ENCODE measurements at regions not wholly inside any gene's neighbourhood (a gene's known extent, or its start where the extent isn't known, plus 50 kb on each side); places are given as distances from the start of the nearest gene placed in this dataset.
A peak's percentile ranks its signal among the peaks of the same experiment; 100 is the strongest.

DNA sequence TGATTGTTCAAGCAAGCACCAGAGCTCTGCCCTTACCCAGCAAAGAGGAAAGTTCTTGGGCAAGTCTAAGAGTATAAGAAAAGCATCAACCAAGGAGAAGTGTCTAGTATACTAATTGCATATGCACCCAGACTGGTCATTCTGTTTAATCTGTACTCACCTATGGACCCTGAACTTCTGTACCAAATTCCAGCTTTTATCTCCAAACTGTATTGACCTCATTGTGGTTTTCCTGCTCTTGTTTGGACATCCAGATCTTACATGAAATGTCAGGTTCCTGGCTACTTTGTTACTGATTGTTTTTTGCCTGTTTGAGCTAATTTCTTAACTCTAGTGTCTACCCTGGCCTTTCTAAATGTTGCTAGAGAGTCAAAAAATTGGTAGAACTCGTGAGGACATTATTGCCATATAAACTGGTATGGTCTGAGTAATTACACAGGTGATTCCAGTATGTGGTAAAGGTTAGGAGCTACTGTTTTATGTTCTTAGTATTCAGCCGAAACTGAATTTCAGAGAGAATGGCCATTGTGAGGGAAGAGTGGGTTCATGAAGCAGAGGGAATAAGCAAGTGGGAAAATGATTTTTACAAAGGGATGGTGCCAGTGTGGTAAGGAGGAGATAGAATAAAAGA is 146.3 kb downstream of the HNMT start:
- no peak overlapping the region for H3K4me3 ChIP-seq (ENCODE audit: low read depth, low read length)
- FAIRE-seq (no peak), DNase-seq (ENCODE audit: low read depth) (no peak)
- no peaks in the 10 kb centered on the region for H3K27me3 ChIP-seq (ENCODE audit: control insufficient read depth, insufficient read depth, low read length)
- H3K36me3 ChIP-seq (ENCODE audit: control insufficient read depth, insufficient read depth, low read length): no peaks in the 10 kb centered on the region
- TF ChIP-seq, protein P1, sequence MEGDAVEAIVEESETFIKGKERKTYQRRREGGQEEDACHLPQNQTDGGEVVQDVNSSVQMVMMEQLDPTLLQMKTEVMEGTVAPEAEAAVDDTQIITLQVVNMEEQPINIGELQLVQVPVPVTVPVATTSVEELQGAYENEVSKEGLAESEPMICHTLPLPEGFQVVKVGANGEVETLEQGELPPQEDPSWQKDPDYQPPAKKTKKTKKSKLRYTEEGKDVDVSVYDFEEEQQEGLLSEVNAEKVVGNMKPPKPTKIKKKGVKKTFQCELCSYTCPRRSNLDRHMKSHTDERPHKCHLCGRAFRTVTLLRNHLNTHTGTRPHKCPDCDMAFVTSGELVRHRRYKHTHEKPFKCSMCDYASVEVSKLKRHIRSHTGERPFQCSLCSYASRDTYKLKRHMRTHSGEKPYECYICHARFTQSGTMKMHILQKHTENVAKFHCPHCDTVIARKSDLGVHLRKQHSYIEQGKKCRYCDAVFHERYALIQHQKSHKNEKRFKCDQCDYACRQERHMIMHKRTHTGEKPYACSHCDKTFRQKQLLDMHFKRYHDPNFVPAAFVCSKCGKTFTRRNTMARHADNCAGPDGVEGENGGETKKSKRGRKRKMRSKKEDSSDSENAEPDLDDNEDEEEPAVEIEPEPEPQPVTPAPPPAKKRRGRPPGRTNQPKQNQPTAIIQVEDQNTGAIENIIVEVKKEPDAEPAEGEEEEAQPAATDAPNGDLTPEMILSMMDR (IDR thresholded peaks at IDR 0.05; ENCODE audit: insufficient read depth, low read length, severe bottlenecking): no peak

DNA sequence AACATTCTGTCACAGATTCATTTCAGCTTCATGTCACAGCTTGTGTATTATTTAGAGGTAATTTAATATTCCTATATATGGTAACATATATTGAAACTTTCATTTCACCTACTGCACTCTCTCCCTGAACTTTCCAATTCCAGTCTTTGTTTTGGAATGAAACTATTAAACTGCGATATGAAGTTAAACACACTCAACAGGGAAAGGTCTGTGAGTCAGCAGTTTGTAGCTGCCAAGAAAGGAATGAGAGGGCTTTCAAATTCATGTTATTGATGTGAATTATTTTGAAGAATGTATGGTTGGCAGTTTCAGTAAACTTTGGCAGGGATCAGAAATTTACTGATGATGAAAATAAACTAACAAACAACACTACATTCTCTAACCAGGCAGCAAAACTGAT is 148.3 kb downstream of the HNMT start:
- TF ChIP-seq, protein P1 (IDR thresholded peaks at IDR 0.05; ENCODE audit: insufficient read depth, low read length, severe bottlenecking): no peak
- H3K4me3 ChIP-seq (ENCODE audit: low read depth, low read length): no peak overlapping the region
- FAIRE-seq (no peak), DNase-seq (ENCODE audit: low read depth) (peak; percentile 61)
- H3K27me3 ChIP-seq (ENCODE audit: control insufficient read depth, insufficient read depth, low read length): no peaks in the 10 kb centered on the region
- no peaks in the 10 kb centered on the region for H3K36me3 ChIP-seq (ENCODE audit: control insufficient read depth, insufficient read depth, low read length)

DNA sequence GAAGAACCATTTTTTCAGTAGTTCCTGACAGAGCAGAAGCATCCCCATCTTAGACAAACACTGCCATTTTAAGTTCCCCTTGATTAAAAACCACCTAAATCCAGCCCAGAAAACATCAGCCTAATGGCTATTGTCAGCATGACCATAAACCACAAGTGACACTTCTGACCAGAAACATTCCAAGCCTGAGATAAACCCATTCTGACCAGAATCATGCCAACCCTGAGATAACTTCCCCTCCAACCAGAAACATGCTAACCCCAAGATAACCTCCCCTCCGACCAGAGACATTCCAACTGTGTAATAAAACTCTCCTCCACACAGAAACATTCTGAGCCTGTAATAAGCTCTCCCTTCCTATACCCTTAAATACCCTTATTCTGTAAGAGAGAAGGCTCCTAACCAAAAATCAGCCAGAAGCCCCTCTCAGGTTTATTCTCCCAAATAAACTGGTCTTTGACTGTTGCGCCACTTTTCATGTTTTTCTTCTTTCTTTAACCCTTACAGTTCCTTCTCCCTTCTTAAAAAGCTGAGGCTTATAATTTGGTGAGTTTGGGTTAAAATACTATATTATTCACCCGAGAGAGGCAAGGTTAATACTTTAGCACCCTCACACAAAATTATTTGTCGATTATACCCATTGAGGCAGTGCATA is 149.7 kb downstream of the HNMT start:
- Histone ChIP-seq H3K27me3 (ENCODE audit: control insufficient read depth, insufficient read depth, low read length) (no peaks in the 10 kb centered on the region), H3K4me3 (ENCODE audit: low read depth, low read length) (no peak overlapping the region), H3K36me3 (ENCODE audit: control insufficient read depth, insufficient read depth, low read length) (no peaks in the 10 kb centered on the region)
- DNase-seq (ENCODE audit: low read depth) (no peak), FAIRE-seq (no peak)
- TF ChIP-seq, protein P1 (IDR thresholded peaks at IDR 0.05; ENCODE audit: insufficient read depth, low read length, severe bottlenecking): no peak

DNA sequence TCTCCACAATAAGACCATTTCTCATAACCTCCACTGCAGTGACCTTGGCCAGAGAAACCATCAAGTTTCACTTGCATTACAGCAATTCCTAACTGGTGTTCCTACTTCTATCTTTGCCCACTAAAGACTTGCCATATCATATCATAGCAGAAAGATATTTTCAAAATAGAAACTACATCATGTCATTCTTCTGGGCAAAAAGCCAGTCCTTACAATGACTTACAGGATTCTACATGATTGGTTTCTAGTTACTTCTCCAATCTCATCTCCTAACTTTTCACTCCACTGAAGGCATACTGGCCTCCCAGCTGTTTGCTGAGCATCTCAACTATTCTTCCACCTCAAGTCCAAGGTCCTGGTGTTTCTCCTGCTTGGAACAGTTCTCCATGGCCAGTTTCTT is 151.4 kb downstream of the HNMT start:
- TF ChIP-seq, protein P1 (IDR thresholded peaks at IDR 0.05; ENCODE audit: insufficient read depth, low read length, severe bottlenecking): no peak
- Histone ChIP-seq H3K36me3 (ENCODE audit: control insufficient read depth, insufficient read depth, low read length) (no peaks in the 10 kb centered on the region), H3K27me3 (ENCODE audit: control insufficient read depth, insufficient read depth, low read length) (no peaks in the 10 kb centered on the region), H3K4me3 (ENCODE audit: low read depth, low read length) (no peak overlapping the region)
- DNase-seq (ENCODE audit: low read depth) (peak; percentile 74), FAIRE-seq (no peak)

DNA sequence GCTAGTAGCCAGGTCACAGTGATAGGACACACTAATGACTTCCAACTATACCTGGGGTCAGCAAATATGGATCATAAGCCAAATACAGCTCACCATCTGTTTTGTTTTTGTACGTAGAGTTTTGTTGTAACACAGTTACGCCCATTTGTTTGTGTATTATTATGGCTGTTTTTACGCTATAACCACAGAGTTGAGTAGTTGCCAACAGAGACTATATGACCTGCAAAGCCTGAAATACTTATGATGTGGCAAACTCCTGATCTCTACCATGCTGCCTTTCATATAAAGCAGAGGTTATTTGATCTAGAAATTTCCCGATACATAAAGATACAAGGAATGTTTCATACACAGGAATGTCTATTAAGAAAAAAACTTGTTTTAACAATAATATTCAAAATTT is 152.2 kb downstream of the HNMT start:
- DNase-seq (ENCODE audit: low read depth) (peak; percentile 62), FAIRE-seq (no peak)
- Histone ChIP-seq H3K36me3 (ENCODE audit: control insufficient read depth, insufficient read depth, low read length) (no peaks in the 10 kb centered on the region), H3K27me3 (ENCODE audit: control insufficient read depth, insufficient read depth, low read length) (no peaks in the 10 kb centered on the region), H3K4me3 (ENCODE audit: low read depth, low read length) (no peak overlapping the region)
- TF ChIP-seq, protein P1 (IDR thresholded peaks at IDR 0.05; ENCODE audit: insufficient read depth, low read length, severe bottlenecking): no peak

All from bronchial epithelial cell (primary cell).